HFFc6 (cell line): ENCODE measurements at regions not wholly inside any gene's neighbourhood (a gene's known extent, or its start where the extent isn't known, plus 50 kb on each side); places are given as distances from the start of the nearest gene placed in this dataset.
A peak's percentile ranks its signal among the peaks of the same experiment; 100 is the strongest.

Source experiments
- DNase-seq: peaks from one replicate; pipeline ENCODE4 v3.0.0-alpha.2; 2018
- H3K27ac Mint-ChIP-seq: 2 replicates; pipeline ENCODE4 v1.8.0; 2020; ENCODE audit warnings: mild to moderate bottlenecking, mixed read lengths
- H3K27me3 Mint-ChIP-seq: 2 replicates; pipeline ENCODE4 v1.8.0; 2021; ENCODE audit warnings: mild to moderate bottlenecking, moderate library complexity, mixed read lengths; ENCODE audit not compliant: insufficient read depth
- H3K36me3 Mint-ChIP-seq: 2 replicates; pipeline ENCODE4 v1.8.0; 2021; ENCODE audit warnings: low read depth, mixed read lengths
- H3K4me1 Mint-ChIP-seq: 2 replicates; pipeline ENCODE4 v1.8.0; 2020; ENCODE audit warnings: low read depth, mixed read lengths
- H3K4me3 Mint-ChIP-seq: 2 replicates; pipeline ENCODE4 v1.8.0; 2020; ENCODE audit warnings: mild to moderate bottlenecking, moderate library complexity, mixed read lengths
- H3K9me3 Mint-ChIP-seq: 2 replicates; pipeline ENCODE4 v1.8.0; 2020; ENCODE audit warnings: mild to moderate bottlenecking, mixed read lengths
- CTCF ChIP-seq: fragments of 200-600 bp; sonication (generic); IDR thresholded peaks from 2 replicates; pipeline ENCODE4 v1.5.0; 2021; ENCODE audit warnings: antibody characterized with exemption, mild to moderate bottlenecking

GRCh38 chr1:163668472-163668871 is 346.7 kb downstream of the NUF2 start:
- DNase-seq, result no peak
- no peak overlapping the region for H3K27ac Mint-ChIP-seq
- no peaks in the 10 kb centered on the region for H3K9me3 Mint-ChIP-seq

GRCh38 chr1:163670989-163671757 is 349.4 kb downstream of the NUF2 start:
- Mint-ChIP-seq H3K9me3 (no peaks in the 10 kb centered on the region), H3K4me3 (no peak overlapping the region), H3K27ac (no peak overlapping the region), H3K4me1 (peaks cover 31% of the 10 kb centered on the region), H3K36me3 (no peaks in the 10 kb centered on the region), H3K27me3 (peaks cover 5% of the 10 kb centered on the region; the same call in 1 of the 2 replicates)
- no peak for DNase-seq
- no peak for TF ChIP-seq CTCF

More at GRCh38 chr1:163668472-163668871, 346.7 kb downstream of the NUF2 start:
- Mint-ChIP-seq H3K4me3 (no peak overlapping the region), H3K36me3 (no peaks in the 10 kb centered on the region), H3K27me3 (0 out of 2 replicates have a peak, but pooled peaks cover under 1% of the 10 kb centered on the region), H3K4me1 (peaks cover 19% of the 10 kb centered on the region)
- no peak for TF ChIP-seq CTCF

GRCh38 chr1:163672976-163673758 is 351.4 kb downstream of the NUF2 start:
- Mint-ChIP-seq H3K36me3 (no peaks in the 10 kb centered on the region), H3K4me3 (peak overlapping the region; percentile 66), H3K27me3 (peaks cover 5% of the 10 kb centered on the region; the same call in 1 of the 2 replicates), H3K27ac (peak overlapping the region; percentile 88), H3K4me1 (peaks cover 30% of the 10 kb centered on the region), H3K9me3 (no peaks in the 10 kb centered on the region)
- no peak for TF ChIP-seq CTCF
- DNase-seq, result no peak

GRCh38 chr1:163673759-163674151 is 352.0 kb downstream of the NUF2 start:
- Mint-ChIP-seq H3K27ac (peak overlapping the region; percentile 88), H3K4me1 (peaks cover 25% of the 10 kb centered on the region), H3K36me3 (no peaks in the 10 kb centered on the region), H3K27me3 (peaks cover 5% of the 10 kb centered on the region; the same call in 1 of the 2 replicates), H3K4me3 (peak overlapping the region; percentile 66; the same call in 1 of the 2 replicates), H3K9me3 (no peaks in the 10 kb centered on the region)
- no peak for TF ChIP-seq CTCF
- DNase-seq, result peak; percentile 63

- Mint-ChIP-seq H3K36me3 (no peaks in the 10 kb centered on the region), H3K4me1 (peaks cover 23% of the 10 kb centered on the region), H3K27me3 (peaks cover 5% of the 10 kb centered on the region; the same call in 1 of the 2 replicates), H3K9me3 (no peaks in the 10 kb centered on the region), H3K4me3 (peak overlapping the region; percentile 66; the same call in 1 of the 2 replicates), H3K27ac (peak overlapping the region; percentile 88)
- no peak for TF ChIP-seq CTCF
- DNase-seq, result no peak
Observed at GRCh38 chr1:163674236-163674635, 352.5 kb downstream of the NUF2 start.
